SK-N-SH (cell line): ENCODE measurements at regions not wholly inside any gene's neighbourhood (a gene's known extent, or its start where the extent isn't known, plus 50 kb on each side); places are given as distances from the start of the nearest gene placed in this dataset.
A peak's percentile ranks its signal among the peaks of the same experiment; 100 is the strongest.

Experiments used
- CTCF ChIA-PET: fragments of 300-600, 350-600 bp; formaldehyde crosslinking; extraction: SDS; loops from one replicate; lab custom pipeline; 2021; lab: Yijun Ruan, JAX
- POLR2A ChIA-PET: fragments of 350-600 bp; sonication (Branson Sonifier 250); formaldehyde crosslinking; extraction: SDS; loops from one replicate; lab custom pipeline; 2020; ENCODE audit warnings: antibody characterized with exemption, inconsistent platforms; lab: Yijun Ruan, JAX
- DNase-seq: peaks from one replicate; pipeline ENCODE4 v3.0.0; 2012
- H2AFZ ChIP-seq: fragments of 200-600 bp; sonication (generic); 2 replicates; pipeline ENCODE4 v1.8.1; 2016; ENCODE audit warnings: antibody characterized with exemption, mild to moderate bottlenecking, low read depth
- H3F3A ChIP-seq: fragments of 200-600 bp; sonication (generic); replicated peaks from 2 replicates; pipeline ENCODE3; 2016; ENCODE audit warnings: antibody characterized with exemption, mild to moderate bottlenecking; ENCODE audit not compliant: insufficient read depth
- H3K27ac ChIP-seq, 2 experiments: fragments of 200-500 bp in 1 of 2; fragments of 200-600 bp in 1 of 2; sonication (Bioruptor generic) in 1 of 2; sonication (generic), shearing (Covaris generic) in 1 of 2; 2 replicates each; pipeline versions ENCODE4 v1.5.1 to v1.6.1; 2014 to 2016; ENCODE audit warnings: low read depth in 2 of 2, inconsistent platforms in 1 of 2, low read length in 1 of 2, mild to moderate bottlenecking in 1 of 2, mixed read lengths in 1 of 2
- H3K27me3 ChIP-seq: fragments of 200-600 bp; sonication (generic), shearing (Covaris generic); 2 replicates; pipeline ENCODE4 v1.6.1; 2016; ENCODE audit warnings: mixed run types; ENCODE audit not compliant: insufficient read depth
- H3K36me3 ChIP-seq, 2 experiments: fragments of 200-500 bp in 1 of 2; fragments of 200-600 bp in 1 of 2; sonication (Bioruptor generic) in 1 of 2; sonication (generic) in 1 of 2; replicated peaks in 1 of 2; 2 replicates each; pipeline versions ENCODE3 to v1.5.1; 2014 to 2016; ENCODE audit warnings: low read length in 1 of 2, mild to moderate bottlenecking in 1 of 2; ENCODE audit not compliant: insufficient read depth in 2 of 2, control insufficient read depth in 1 of 2
- H3K4me1 ChIP-seq, 2 experiments: fragments of 200-500 bp in 1 of 2; fragments of 200-600 bp in 1 of 2; sonication (Bioruptor generic) in 1 of 2; sonication (generic), shearing (Covaris generic) in 1 of 2; 2 replicates each; pipeline versions ENCODE4 v1.5.1 to v1.6.1; 2014 to 2016; ENCODE audit warnings: low read depth in 1 of 2, low read length in 1 of 2, mixed run types in 1 of 2; ENCODE audit not compliant: insufficient read depth in 2 of 2, control insufficient read depth in 1 of 2
- H3K4me2 ChIP-seq: fragments of 200-600 bp; sonication (generic), shearing (Covaris generic); 2 replicates; pipeline ENCODE4 v1.6.1; 2017; ENCODE audit warnings: mixed run types
- H3K4me3 ChIP-seq, 2 experiments: fragments of 200-500 bp in 1 of 2; fragments of 200-600 bp in 1 of 2; sonication (Bioruptor generic) in 1 of 2; sonication (generic), shearing (Covaris generic) in 1 of 2; 2 replicates each; pipeline versions ENCODE4 v1.5.1 to v1.8.1; 2014 to 2016; ENCODE audit warnings: low read depth in 2 of 2, inconsistent platforms in 1 of 2, low read length in 1 of 2, mild to moderate bottlenecking in 1 of 2, mixed read lengths in 1 of 2, moderate library complexity in 1 of 2
- H3K79me2 ChIP-seq: fragments of 200-600 bp; sonication (generic); 2 replicates; pipeline ENCODE4 v1.8.1; 2017; ENCODE audit warnings: mild to moderate bottlenecking; ENCODE audit not compliant: insufficient read depth
- H3K9ac ChIP-seq: fragments of 200-600 bp; sonication (generic); 2 replicates; pipeline ENCODE4 v1.6.1; 2017; ENCODE audit warnings: mixed run types
- H3K9me2 ChIP-seq: fragments of 200-600 bp; sonication (generic); 2 replicates; pipeline ENCODE4 v1.6.1; 2017; ENCODE audit warnings: mixed run types
- H3K9me3 ChIP-seq: fragments of 200-600 bp; sonication (generic); 2 replicates; pipeline ENCODE4 v1.6.1; 2017; ENCODE audit warnings: mixed run types, mild to moderate bottlenecking, moderate library complexity
- H4K20me1 ChIP-seq: fragments of 200-600 bp; sonication (generic); 2 replicates; pipeline ENCODE4 v1.6.1; 2017; ENCODE audit warnings: mild to moderate bottlenecking, mixed run types; ENCODE audit not compliant: insufficient read depth
- EP300 ChIP-seq, 2 experiments: IDR thresholded peaks; 2 replicates each; pipeline versions ENCODE4 v1.4.0 to v1.6.1; 2012; ENCODE audit warnings: borderline replicate concordance in 1 of 2, low read depth in 1 of 2, low read length in 1 of 2
- EZH2phosphoT487 ChIP-seq: fragments of 200-600 bp; sonication (generic); IDR thresholded peaks from 2 replicates; pipeline ENCODE4 v1.6.1; 2017; ENCODE audit warnings: low read depth, mixed run types, mild to moderate bottlenecking, antibody characterized with exemption, moderate library complexity, borderline replicate concordance
- FOXJ3 ChIP-seq: sonication (generic); formaldehyde crosslinking; IDR thresholded peaks from 2 replicates; pipeline ENCODE4 v1.5.1; 2020; ENCODE audit warnings: mild to moderate bottlenecking, missing genetic modification reagents
- MEF2A ChIP-seq: IDR thresholded peaks from 2 replicates; pipeline ENCODE4 v1.4.0; 2012; ENCODE audit warnings: low read depth, borderline replicate concordance
- NRF1 ChIP-seq: IDR thresholded peaks from 2 replicates; pipeline ENCODE4 v1.6.1; 2012; ENCODE audit warnings: low read depth, mild to moderate bottlenecking, low read length
- RAD21 ChIP-seq: IDR thresholded peaks from 2 replicates; pipeline ENCODE4 v1.6.1; 2012; ENCODE audit warnings: mild to moderate bottlenecking, low read length
- RFX5 ChIP-seq: IDR thresholded peaks from 2 replicates; pipeline ENCODE4 v1.6.1; 2012; ENCODE audit warnings: mild to moderate bottlenecking, improper control_type of control experiment, low read length
- SMC3 ChIP-seq: IDR thresholded peaks from 2 replicates; pipeline ENCODE4 v1.6.1; 2012; ENCODE audit warnings: low read depth, low read length, improper control_type of control experiment
- TAF1 ChIP-seq: IDR thresholded peaks from 2 replicates; pipeline ENCODE4 v1.6.1; 2012; ENCODE audit warnings: low read depth, mild to moderate bottlenecking, low read length, moderate library complexity, borderline replicate concordance
- TCF12 ChIP-seq: IDR thresholded peaks from 2 replicates; pipeline ENCODE4 v1.4.0; 2012
- TEAD4 ChIP-seq: IDR thresholded peaks from 2 replicates; pipeline ENCODE4 v1.4.0; 2012; ENCODE audit warnings: mild to moderate bottlenecking, borderline replicate concordance; ENCODE audit not compliant: insufficient read depth
- USF1 ChIP-seq: IDR thresholded peaks from 2 replicates; pipeline ENCODE4 v1.4.0; 2012; ENCODE audit warnings: low read depth, borderline replicate concordance
- WGBS: methylation state at CpG from one replicate; pipeline ENCODE4 v1.1.6; 2017; ENCODE audit warnings: low lambda C conversion rate; 5-methylcytosine and 5-hydroxymethylcytosine counted together
- TF ChIP-seq, protein P1 (sequence below): fragments of 150-350 bp; IDR thresholded peaks from 2 replicates; pipeline ENCODE4 v1.6.1; 2017; ENCODE audit warnings: antibody characterized with exemption, low read length, low read depth, borderline replicate concordance
- TF ChIP-seq, protein P2 (sequence below): IDR thresholded peaks from 2 replicates; pipeline ENCODE4; 2012
- TF ChIP-seq, protein P3 (sequence below): fragments of 200-600 bp; sonication (generic); IDR thresholded peaks from 2 replicates; pipeline ENCODE4 v1.6.1; 2017; ENCODE audit warnings: antibody characterized with exemption, mild to moderate bottlenecking, moderate library complexity
- TF ChIP-seq, protein P4 (sequence below): IDR thresholded peaks from 2 replicates; pipeline ENCODE4 v1.6.1; 2012; ENCODE audit warnings: mild to moderate bottlenecking, low read depth, low read length, moderate library complexity

GRCh38 chr7:33852838-33853237, 52.5 kb upstream of the BMPER start:
- Histone ChIP-seq H4K20me1 (no peaks in the 10 kb centered on the region), H3K4me2 (no peak overlapping the region), H3K36me3 (no peaks in the 10 kb centered on the region), H3K9me2 (no peaks in the 10 kb centered on the region), H3K9me3 (no peaks in the 10 kb centered on the region), H3K27ac (no peak overlapping the region), H3K4me3 (no peak overlapping the region), H3F3A (no peaks in the 10 kb centered on the region), H3K9ac (no peak overlapping the region), H2AFZ (no peak overlapping the region), H3K4me1 (no peaks in the 10 kb centered on the region; a peak in 1 of 4 replicates), H3K79me2 (no peaks in the 10 kb centered on the region), H3K27me3 (no peaks in the 10 kb centered on the region)
- TF ChIP-seq SMC3, result no peak
- TF ChIP-seq EZH2phosphoT487, result no peak
- TF ChIP-seq RFX5, result no peak
- no peak for TF ChIP-seq USF1
- no peak for TF ChIP-seq EP300 (IDR thresholded peaks at IDR 0.05; ENCODE audit: borderline replicate concordance in 1 of 2, low read depth in 1 of 2, low read length in 1 of 2)
- no peak for TF ChIP-seq TEAD4
- no peak for TF ChIP-seq NRF1
- TF ChIP-seq RAD21, result no peak
- TF ChIP-seq, protein P1, sequence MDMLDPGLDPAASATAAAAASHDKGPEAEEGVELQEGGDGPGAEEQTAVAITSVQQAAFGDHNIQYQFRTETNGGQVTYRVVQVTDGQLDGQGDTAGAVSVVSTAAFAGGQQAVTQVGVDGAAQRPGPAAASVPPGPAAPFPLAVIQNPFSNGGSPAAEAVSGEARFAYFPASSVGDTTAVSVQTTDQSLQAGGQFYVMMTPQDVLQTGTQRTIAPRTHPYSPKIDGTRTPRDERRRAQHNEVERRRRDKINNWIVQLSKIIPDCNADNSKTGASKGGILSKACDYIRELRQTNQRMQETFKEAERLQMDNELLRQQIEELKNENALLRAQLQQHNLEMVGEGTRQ, result no peak
- TF ChIP-seq TCF12, result no peak
- TF ChIP-seq, protein P2, sequence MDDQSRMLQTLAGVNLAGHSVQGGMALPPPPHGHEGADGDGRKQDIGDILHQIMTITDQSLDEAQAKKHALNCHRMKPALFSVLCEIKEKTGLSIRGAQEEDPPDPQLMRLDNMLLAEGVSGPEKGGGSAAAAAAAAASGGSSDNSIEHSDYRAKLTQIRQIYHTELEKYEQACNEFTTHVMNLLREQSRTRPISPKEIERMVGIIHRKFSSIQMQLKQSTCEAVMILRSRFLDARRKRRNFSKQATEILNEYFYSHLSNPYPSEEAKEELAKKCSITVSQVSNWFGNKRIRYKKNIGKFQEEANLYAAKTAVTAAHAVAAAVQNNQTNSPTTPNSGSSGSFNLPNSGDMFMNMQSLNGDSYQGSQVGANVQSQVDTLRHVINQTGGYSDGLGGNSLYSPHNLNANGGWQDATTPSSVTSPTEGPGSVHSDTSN, result no peak
- ChIA-PET POLR2A (no interaction called here), CTCF (interaction anchor here (1.0 to 1.1 kb wide), 2 partner anchors 21 to 43 kb away, joined by 3 read pairs; no protein-coding TSS in a partner anchor)
- 61% methylated on average over 3 of the region's 3 CpGs for WGBS
- DNase-seq, result no peak

DNA sequence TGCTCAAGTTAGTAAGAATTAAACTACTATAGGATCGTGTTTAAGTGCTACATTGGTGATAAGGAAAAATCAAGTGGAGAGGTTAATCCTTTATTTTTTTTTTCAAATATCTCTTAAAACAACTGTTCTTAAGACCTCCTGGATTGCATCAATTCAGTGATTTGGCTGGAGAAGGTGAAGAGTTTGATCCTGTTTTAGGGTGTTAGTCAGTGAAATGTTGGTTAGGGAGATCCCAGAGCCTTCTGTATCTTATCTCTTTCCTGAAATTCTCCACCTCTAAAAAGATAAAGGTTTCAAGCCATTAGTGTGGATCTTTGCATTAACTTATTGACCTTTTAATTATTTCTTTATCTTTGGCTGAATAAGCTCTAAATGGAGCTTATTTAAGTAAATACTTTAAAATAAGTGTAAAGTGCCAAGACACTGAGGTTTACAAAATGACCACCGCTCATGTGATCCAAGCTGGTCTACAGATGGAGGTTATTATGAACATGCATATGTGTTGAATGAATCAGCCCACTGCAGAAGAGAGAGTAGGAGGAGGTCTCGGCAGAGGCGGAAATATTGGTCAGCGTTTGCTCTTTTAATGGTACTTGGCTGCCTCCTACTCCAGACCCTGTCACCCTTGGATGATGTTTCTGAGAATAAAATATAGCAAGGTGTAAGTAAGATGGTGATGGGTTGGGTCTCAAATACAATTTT, 51.8 kb upstream of the BMPER start:
- Histone ChIP-seq H3K9ac (no peak overlapping the region), H3K79me2 (no peaks in the 10 kb centered on the region), H3K4me3 (no peak overlapping the region), H3K9me2 (no peaks in the 10 kb centered on the region), H3F3A (no peaks in the 10 kb centered on the region), H3K27me3 (no peaks in the 10 kb centered on the region), H3K4me1 (no peaks in the 10 kb centered on the region; a peak in 1 of 4 replicates), H3K27ac (peak overlapping the region in 1 of 2 experiments; percentile 30; a peak in 2 of 4 replicates), H3K4me2 (no peak overlapping the region), H3K36me3 (no peaks in the 10 kb centered on the region), H3K9me3 (no peaks in the 10 kb centered on the region), H2AFZ (no peak overlapping the region), H4K20me1 (no peaks in the 10 kb centered on the region)
- ChIA-PET CTCF (interaction anchor here (1.7 kb wide), 1 partner anchor 45 kb away, joined by 3 read pairs; no protein-coding TSS in a partner anchor), POLR2A (no interaction called here)
- WGBS, result 58% methylated on average over 5 of the region's 5 CpGs
- DNase-seq, result no peak
- TF ChIP-seq TCF12 (peak; percentile 88), TAF1 (no peak), EP300 (IDR thresholded peaks at IDR 0.05; ENCODE audit: borderline replicate concordance in 1 of 2, low read depth in 1 of 2, low read length in 1 of 2) (peak in 1 of 2 experiments; percentile 56; a peak in 1 of 4 replicates), MEF2A (no peak), FOXJ3 (CRISPR knock-in tag) (no peak)
- TF ChIP-seq, protein P3, sequence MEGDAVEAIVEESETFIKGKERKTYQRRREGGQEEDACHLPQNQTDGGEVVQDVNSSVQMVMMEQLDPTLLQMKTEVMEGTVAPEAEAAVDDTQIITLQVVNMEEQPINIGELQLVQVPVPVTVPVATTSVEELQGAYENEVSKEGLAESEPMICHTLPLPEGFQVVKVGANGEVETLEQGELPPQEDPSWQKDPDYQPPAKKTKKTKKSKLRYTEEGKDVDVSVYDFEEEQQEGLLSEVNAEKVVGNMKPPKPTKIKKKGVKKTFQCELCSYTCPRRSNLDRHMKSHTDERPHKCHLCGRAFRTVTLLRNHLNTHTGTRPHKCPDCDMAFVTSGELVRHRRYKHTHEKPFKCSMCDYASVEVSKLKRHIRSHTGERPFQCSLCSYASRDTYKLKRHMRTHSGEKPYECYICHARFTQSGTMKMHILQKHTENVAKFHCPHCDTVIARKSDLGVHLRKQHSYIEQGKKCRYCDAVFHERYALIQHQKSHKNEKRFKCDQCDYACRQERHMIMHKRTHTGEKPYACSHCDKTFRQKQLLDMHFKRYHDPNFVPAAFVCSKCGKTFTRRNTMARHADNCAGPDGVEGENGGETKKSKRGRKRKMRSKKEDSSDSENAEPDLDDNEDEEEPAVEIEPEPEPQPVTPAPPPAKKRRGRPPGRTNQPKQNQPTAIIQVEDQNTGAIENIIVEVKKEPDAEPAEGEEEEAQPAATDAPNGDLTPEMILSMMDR, result no peak
- TF ChIP-seq, protein P4, sequence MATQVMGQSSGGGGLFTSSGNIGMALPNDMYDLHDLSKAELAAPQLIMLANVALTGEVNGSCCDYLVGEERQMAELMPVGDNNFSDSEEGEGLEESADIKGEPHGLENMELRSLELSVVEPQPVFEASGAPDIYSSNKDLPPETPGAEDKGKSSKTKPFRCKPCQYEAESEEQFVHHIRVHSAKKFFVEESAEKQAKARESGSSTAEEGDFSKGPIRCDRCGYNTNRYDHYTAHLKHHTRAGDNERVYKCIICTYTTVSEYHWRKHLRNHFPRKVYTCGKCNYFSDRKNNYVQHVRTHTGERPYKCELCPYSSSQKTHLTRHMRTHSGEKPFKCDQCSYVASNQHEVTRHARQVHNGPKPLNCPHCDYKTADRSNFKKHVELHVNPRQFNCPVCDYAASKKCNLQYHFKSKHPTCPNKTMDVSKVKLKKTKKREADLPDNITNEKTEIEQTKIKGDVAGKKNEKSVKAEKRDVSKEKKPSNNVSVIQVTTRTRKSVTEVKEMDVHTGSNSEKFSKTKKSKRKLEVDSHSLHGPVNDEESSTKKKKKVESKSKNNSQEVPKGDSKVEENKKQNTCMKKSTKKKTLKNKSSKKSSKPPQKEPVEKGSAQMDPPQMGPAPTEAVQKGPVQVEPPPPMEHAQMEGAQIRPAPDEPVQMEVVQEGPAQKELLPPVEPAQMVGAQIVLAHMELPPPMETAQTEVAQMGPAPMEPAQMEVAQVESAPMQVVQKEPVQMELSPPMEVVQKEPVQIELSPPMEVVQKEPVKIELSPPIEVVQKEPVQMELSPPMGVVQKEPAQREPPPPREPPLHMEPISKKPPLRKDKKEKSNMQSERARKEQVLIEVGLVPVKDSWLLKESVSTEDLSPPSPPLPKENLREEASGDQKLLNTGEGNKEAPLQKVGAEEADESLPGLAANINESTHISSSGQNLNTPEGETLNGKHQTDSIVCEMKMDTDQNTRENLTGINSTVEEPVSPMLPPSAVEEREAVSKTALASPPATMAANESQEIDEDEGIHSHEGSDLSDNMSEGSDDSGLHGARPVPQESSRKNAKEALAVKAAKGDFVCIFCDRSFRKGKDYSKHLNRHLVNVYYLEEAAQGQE, result no peak
- TF ChIP-seq, protein P1, result no peak
